GM12878 (cell line): ENCODE measurements at regions not wholly inside any gene's neighbourhood (a gene's known extent, or its start where the extent isn't known, plus 50 kb on each side); places are given as distances from the start of the nearest gene placed in this dataset.

ENCODE experiments used
- ATAC-seq: fragments of 200-7000 bp; cut with Tn5 transposase; 3 replicates; pipeline ENCODE4 v1.9.1; 2020; ENCODE audit warnings: mild to moderate bottlenecking, moderate library complexity
- BruUV-seq: library from RNA; stranded (reverse); fragments of 400-500 nt; replicated peaks from 2 replicates; lab custom pipeline; 2021; lab: Mats Ljungman, UMichigan
- CTCF ChIA-PET: fragments of 300-600 bp; sonication (Branson Sonifier 250); formaldehyde crosslinking; extraction: SDS; loops from one replicate; lab custom pipeline; 2021; ENCODE audit warnings: inconsistent platforms; lab: Yijun Ruan, JAX
- POLR2A ChIA-PET: fragments of 350-600 bp; formaldehyde crosslinking; extraction: SDS; loops from one replicate; lab custom pipeline; 2021; ENCODE audit warnings: inconsistent platforms; lab: Charles Lee
- RAD21 ChIA-PET: fragments of 300-600 bp; sonication (Branson Sonifier 250); formaldehyde crosslinking; loops from one replicate; lab custom pipeline; 2023; ENCODE audit warnings: antibody characterized with exemption; ENCODE audit not compliant: unreplicated experiment; lab: Charles Lee
- SMC1A ChIA-PET: fragments of 300-600 bp; sonication (Branson Sonifier 250); formaldehyde crosslinking; loops from one replicate; lab custom pipeline; 2023; ENCODE audit not compliant: unreplicated experiment, uncharacterized antibody; lab: Charles Lee
- DNase-seq: peaks from one replicate; pipeline ENCODE4 v3.0.0-alpha.2; 2011; ENCODE audit warnings: low read depth, low spot score
- FAIRE-seq: peaks from 3 replicates; lab custom pipeline; 2011; peaks lifted over from hg19 to GRCh38; lab: Jason Lieb, UNC
- H2AFZ ChIP-seq: 2 replicates; pipeline ENCODE4 v1.6.0; 2011; ENCODE audit warnings: low read depth, low read length, control low read depth; ENCODE audit not compliant: control insufficient read depth
- H3K27ac ChIP-seq: 2 replicates; pipeline ENCODE4 v1.5.1; 2011; ENCODE audit warnings: control low read depth; ENCODE audit not compliant: control insufficient read depth, insufficient read depth
- H3K27me3 ChIP-seq, 2 experiments: replicated peaks in 1 of 2; 2 replicates each; pipeline versions ENCODE4 v1.6.0 to v1.6.1; 2011; ENCODE audit warnings: low read length in 1 of 2; ENCODE audit not compliant: control insufficient read depth in 2 of 2, insufficient read depth in 2 of 2
- H3K36me3 ChIP-seq, 2 experiments: 2 replicates each; pipeline ENCODE4 v1.5.1; 2011; ENCODE audit warnings: low read length in 1 of 2; ENCODE audit not compliant: control insufficient read depth in 2 of 2, insufficient read depth in 2 of 2
- H3K4me1 ChIP-seq: 2 replicates; pipeline ENCODE4 v1.6.1; 2011; ENCODE audit warnings: mild to moderate bottlenecking, low read length, moderate library complexity, mixed read lengths; ENCODE audit not compliant: control insufficient read depth, insufficient read depth
- H3K4me2 ChIP-seq: 2 replicates; pipeline ENCODE4 v1.6.0; 2011; ENCODE audit warnings: control low read depth; ENCODE audit not compliant: control insufficient read depth, insufficient read depth
- H3K4me3 ChIP-seq: fragments of 200-600 bp; sonication (generic); 2 replicates; pipeline ENCODE4 v1.5.1; 2016
- H3K79me2 ChIP-seq: 2 replicates; pipeline ENCODE4 v1.6.0; 2011; ENCODE audit warnings: low read length; ENCODE audit not compliant: control insufficient read depth, insufficient read depth
- H3K9ac ChIP-seq: 2 replicates; pipeline ENCODE4 v1.8.0; 2011; ENCODE audit warnings: low read length, control low read depth, mixed read lengths; ENCODE audit not compliant: control insufficient read depth, insufficient read depth
- H3K9me3 ChIP-seq: replicated peaks from 3 replicates; pipeline ENCODE4 v1.5.1; 2011; ENCODE audit warnings: mild to moderate bottlenecking, low read length; ENCODE audit not compliant: control insufficient read depth, insufficient read depth
- H4K20me1 ChIP-seq: 2 replicates; pipeline ENCODE4 v1.6.0; 2011; ENCODE audit not compliant: control insufficient read depth, insufficient read depth
- EED ChIP-seq: sonication (generic); IDR thresholded peaks from 2 replicates; pipeline ENCODE4 v1.6.1; 2016; ENCODE audit warnings: antibody characterized with exemption, low read depth
- IKZF1 ChIP-seq: fragments of 450-650 bp; conservative IDR thresholded peaks from 2 replicates; pipeline ENCODE4 v1.6.1; 2017; ENCODE audit warnings: antibody characterized with exemption, mild to moderate bottlenecking
- JUNB ChIP-seq: IDR thresholded peaks from 2 replicates; pipeline ENCODE4 v1.6.1; 2016; ENCODE audit warnings: antibody characterized with exemption, mild to moderate bottlenecking
- RELA ChIP-seq: fragments of 450-650 bp; IDR thresholded peaks from 2 replicates; pipeline ENCODE4 v1.8.0; 2014; ENCODE audit warnings: borderline replicate concordance; ENCODE audit not compliant: partially characterized antibody
- RUNX3 ChIP-seq: IDR thresholded peaks from 2 replicates; pipeline ENCODE4 v1.6.1; 2012; ENCODE audit warnings: low read length, inconsistent platforms
- TCF7 ChIP-seq: IDR thresholded peaks from 2 replicates; pipeline ENCODE4 v1.6.1; 2014; ENCODE audit warnings: antibody characterized with exemption, borderline replicate concordance
- ZBTB33 ChIP-seq: fragments of 450-650 bp; IDR thresholded peaks from 2 replicates; pipeline ENCODE4 v1.6.1; 2017; ENCODE audit warnings: mild to moderate bottlenecking
- WGBS: methylation state at CpG from one replicate; pipeline ENCODE4 v1.1.6; 2016; ENCODE audit warnings: low lambda C conversion rate; ENCODE audit not compliant: insufficient replicate concordance, insufficient coverage; ENCODE audit errors: missing lambda C conversion rate; 5-methylcytosine and 5-hydroxymethylcytosine counted together
- in situ Hi-C: fragments of 300-500 bp; cut with MboI; formaldehyde crosslinking; loops from 9 replicates; pipeline ENCODE4 v1.14.3; 2018; ENCODE audit warnings: mixed read lengths
- intact Hi-C: fragments of 100-400 bp; cut with micrococcal nuclease; formaldehyde crosslinking; loops from one replicate; pipeline ENCODE4 v1.14.2; 2022; ENCODE audit not compliant: unreplicated experiment

- no peaks in the 10 kb centered on the region for H3K79me2 ChIP-seq
- no peaks in the 10 kb centered on the region for H3K27me3 ChIP-seq
- no peak overlapping the region for H3K4me3 ChIP-seq
- no peak overlapping the region for H2AFZ ChIP-seq
- no peaks in the 10 kb centered on the region; the same call in 2 of the 3 replicates for H3K9me3 ChIP-seq
- no TSS peak for BruUV-seq
- ChIA-PET POLR2A (interaction anchor here (0.5 to 5.2 kb wide), 4 partner anchors 10 to 416 kb away, joined by 3 to 39 read pairs (median 3); no protein-coding TSS in a partner anchor), SMC1A (interaction anchor here (0.7 to 22.0 kb wide), 11 partner anchors 9 to 413 kb away, joined by 3 to 420 read pairs (median 12); no protein-coding TSS in a partner anchor), RAD21 (interaction anchor here (1.4 to 8.7 kb wide), 4 partner anchors 17 to 414 kb away, joined by 4 to 92 read pairs (median 14); no protein-coding TSS in a partner anchor), CTCF (interaction anchor here (0.5 to 5.2 kb wide), 8 partner anchors 9 to 1095 kb away, joined by 3 to 68 read pairs (median 3); no protein-coding TSS in a partner anchor)
- no peaks in the 10 kb centered on the region for H4K20me1 ChIP-seq
- DNase-seq: no peak
- H3K4me2 ChIP-seq: no peak overlapping the region
- in situ Hi-C loops: no loop called here
- WGBS: 64% methylated on average over 5 of the region's 5 CpGs
- no peaks in the 10 kb centered on the region for H3K36me3 ChIP-seq
- intact Hi-C loops: no loop called here
- TF ChIP-seq RUNX3 (peak; percentile 60), RELA (no peak), TCF7 (0 out of 2 replicates have a peak, but pooled peaks have one; percentile 36), ZBTB33 (no peak), EED (peak; percentile 43; the same call in 1 of the 2 replicates), IKZF1 (no peak), JUNB (peak; percentile 55)
- no peak for FAIRE-seq
- peaks cover 36% of the 10 kb centered on the region for H3K4me1 ChIP-seq
- H3K9ac ChIP-seq: no peak overlapping the region
- ATAC-seq: peak; percentile 10
- no peak overlapping the region for H3K27ac ChIP-seq
These were observed 77.5 kb upstream of the EEA1 start for GRCh38 chr12:93006471-93007208.
